Kidney (tissue), 13 donors: ENCODE measurements at regions not wholly inside any gene's neighbourhood (a gene's known extent, or its start where the extent isn't known, plus 50 kb on each side); places are given as distances from the start of the nearest gene placed in this dataset.

Experiments used
- DNase-seq, 5 donors: peaks; one replicate each; pipeline ENCODE4 v3.0.0-alpha.2; 2013 to 2020
- FAIRE-seq: peaks from 2 replicates; lab custom pipeline; 2012; peaks lifted over from hg19 to GRCh38; lab: Jason Lieb, UNC
- H3K27ac ChIP-seq, 2 donors: one replicate each; pipeline ENCODE4 v1.7.0; 2013; ENCODE audit warnings: low read depth in 2 of 2, low read length in 2 of 2, inconsistent platforms in 1 of 2
- H3K27me3 ChIP-seq: one replicate; pipeline ENCODE4 v1.7.1; 2013; ENCODE audit warnings: low read length, inconsistent platforms; ENCODE audit not compliant: control insufficient read depth, insufficient read depth
- H3K36me3 ChIP-seq, 3 donors: one replicate each; pipeline versions ENCODE4 v1.7.0 to v1.7.1; 2013; ENCODE audit warnings: low read length in 3 of 3, control low read depth in 1 of 3, inconsistent platforms in 1 of 3; ENCODE audit not compliant: insufficient read depth in 3 of 3, control insufficient read depth in 2 of 3
- H3K4me1 ChIP-seq, 3 donors: one replicate each; pipeline versions ENCODE4 v1.7.0 to v1.7.1; 2013; ENCODE audit warnings: low read length in 3 of 3, inconsistent platforms in 1 of 3, low read depth in 1 of 3; ENCODE audit not compliant: control insufficient read depth in 2 of 3, insufficient read depth in 2 of 3
- H3K4me3 ChIP-seq, 3 donors: one replicate each; pipeline versions ENCODE4 v1.7.0 to v1.8.1; 2013; ENCODE audit warnings: low read length in 3 of 3, control low read depth in 1 of 3, inconsistent platforms in 1 of 3
- H3K9ac ChIP-seq, 3 donors: one replicate each; pipeline versions ENCODE4 v1.7.0 to v1.7.1; 2013; ENCODE audit warnings: low read length in 3 of 3, control low read depth in 1 of 3, inconsistent platforms in 1 of 3
- H3K9me3 ChIP-seq, 3 donors: one replicate each; pipeline versions ENCODE4 v1.7.0 to v1.7.1; 2013; ENCODE audit warnings: low read length in 3 of 3, control low read depth in 1 of 3, inconsistent platforms in 1 of 3; ENCODE audit not compliant: control insufficient read depth in 2 of 3, insufficient read depth in 1 of 3
- CTCF ChIP-seq: IDR thresholded peaks from 3 replicates; pipeline ENCODE4 v1.5.1; 2012; ENCODE audit warnings: mild to moderate bottlenecking, moderate library complexity, borderline replicate concordance; ENCODE audit not compliant: insufficient read depth; ENCODE audit errors: extremely low read depth
- intact Hi-C: fragments of 100-400 bp; cut with DNase I; formaldehyde crosslinking; loops from one replicate; pipeline ENCODE4 v1.11.1; 2022
- donor health status: control.
- donor health status: control.
- donor health status: control.
- donor health status: control.
- donor health status: control.
- donor health status: DM: yes; HTN: yes; CAD: no.
- donor health status: Normal renal cell carcinoma (clear cell type).

DNA sequence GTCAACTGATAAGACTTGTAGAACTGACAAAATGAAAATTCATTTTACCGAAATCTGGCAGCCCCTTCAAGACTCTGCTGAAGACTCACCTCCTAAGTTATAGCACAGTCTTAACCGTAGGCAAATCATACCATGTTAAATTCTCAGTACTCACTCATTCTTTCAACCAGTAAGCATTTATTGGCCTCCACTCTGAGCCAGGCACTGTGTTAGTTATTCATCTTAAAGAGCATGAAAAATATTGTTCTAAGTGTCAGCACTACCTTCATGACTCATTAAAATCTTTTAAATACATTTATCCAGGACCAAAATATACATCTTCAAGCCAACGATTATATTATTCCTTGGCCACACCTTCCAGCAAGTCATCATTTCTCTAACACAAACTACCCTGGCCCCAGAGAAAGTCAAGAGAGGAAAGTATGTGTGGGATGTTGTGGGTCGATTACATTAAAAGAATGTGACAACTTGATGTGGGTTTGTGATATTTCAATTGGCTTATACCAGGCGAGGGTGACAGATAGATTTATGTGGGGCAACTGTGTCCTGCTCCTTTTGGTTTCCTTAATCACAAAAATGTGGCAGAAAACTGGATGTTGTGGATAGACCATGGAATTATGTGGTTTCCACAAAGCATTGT, 55.0 kb downstream of the TMEM30B start:
- Histone ChIP-seq H3K36me3 (no peaks in the 10 kb centered on the region), H3K9ac (no peak overlapping the region), H3K4me3 (no peak overlapping the region), H3K9me3 (no peaks in the 10 kb centered on the region), H3K4me1 (no peaks in the 10 kb centered on the region), H3K27me3 (no peaks in the 10 kb centered on the region), H3K27ac (no peak overlapping the region)
- FAIRE-seq (no peak), DNase-seq (peak in 1 of 5 donors; percentile 24)
- intact Hi-C loops = no loop called here
- TF ChIP-seq CTCF = no peak

DNA sequence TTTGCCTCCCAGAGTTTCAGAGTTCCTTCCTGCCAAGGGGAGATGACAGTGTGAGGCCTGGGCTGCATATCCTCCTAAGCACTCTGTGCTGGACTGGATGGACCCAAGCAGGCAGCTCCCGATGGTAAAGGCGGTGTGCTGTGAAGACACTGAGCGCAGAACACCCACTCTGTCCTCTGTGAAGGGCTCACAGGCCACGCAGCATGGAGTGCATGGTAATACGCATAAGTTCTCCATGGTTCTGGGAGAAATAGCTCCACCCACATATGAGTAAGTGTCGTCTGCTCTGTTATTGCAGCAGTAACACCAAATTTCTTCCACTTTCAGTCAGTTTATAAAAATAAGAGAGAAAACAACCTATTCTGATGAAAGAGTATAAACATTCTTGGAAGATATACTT, 55.8 kb downstream of the TMEM30B start:
- no peak overlapping the region for H3K4me3 ChIP-seq
- no peak overlapping the region for H3K9ac ChIP-seq
- no peaks in the 10 kb centered on the region for H3K36me3 ChIP-seq
- TF ChIP-seq CTCF = no peak
- intact Hi-C loops = no loop called here
- H3K27me3 ChIP-seq = no peaks in the 10 kb centered on the region
- H3K4me1 ChIP-seq = no peaks in the 10 kb centered on the region
- DNase-seq (no peak), FAIRE-seq (no peak)
- H3K9me3 ChIP-seq = no peaks in the 10 kb centered on the region
- H3K27ac ChIP-seq = no peak overlapping the region

GRCh38 chr14:61223552-61223951, 57.6 kb downstream of the TMEM30B start:
- no peak overlapping the region for H3K27ac ChIP-seq
- DNase-seq (no peak), FAIRE-seq (no peak)
- no peak for TF ChIP-seq CTCF
- no peak overlapping the region for H3K9ac ChIP-seq
- no peaks in the 10 kb centered on the region for H3K4me1 ChIP-seq
- no peaks in the 10 kb centered on the region for H3K9me3 ChIP-seq
- H3K27me3 ChIP-seq = no peaks in the 10 kb centered on the region
- no peaks in the 10 kb centered on the region for H3K36me3 ChIP-seq
- intact Hi-C loops = no loop called here
- H3K4me3 ChIP-seq = no peak overlapping the region

GRCh38 chr14:61222388-61222787, 58.8 kb downstream of the TMEM30B start:
- H3K4me1 ChIP-seq = no peaks in the 10 kb centered on the region
- FAIRE-seq = no peak

More at GRCh38 chr14:61222388-61222787, 58.8 kb downstream of the TMEM30B start:
- no peaks in the 10 kb centered on the region for H3K36me3 ChIP-seq
- H3K27me3 ChIP-seq = no peaks in the 10 kb centered on the region
- H3K4me3 ChIP-seq = no peak overlapping the region
- DNase-seq = no peak
- no peaks in the 10 kb centered on the region for H3K9me3 ChIP-seq
- no peak overlapping the region for H3K9ac ChIP-seq
- intact Hi-C loops = no loop called here
- no peak for TF ChIP-seq CTCF
- H3K27ac ChIP-seq = no peak overlapping the region
